MG63 (cell line): ENCODE measurements at regions not wholly inside any gene's neighbourhood (a gene's known extent, or its start where the extent isn't known, plus 50 kb on each side); places are given as distances from the start of the nearest gene placed in this dataset.

Experiments
- DNase-seq: peaks from one replicate; pipeline ENCODE4 v3.0.0-alpha.2; 2020
- H3K27me3 ChIP-seq: fragments of 250-450 bp; sonication (Bioruptor Pico); 2 replicates; pipeline ENCODE4 v1.5.1; 2020; ENCODE audit warnings: mild to moderate bottlenecking, moderate library complexity
- H3K36me3 ChIP-seq: fragments of 250-450 bp; sonication (Bioruptor Pico); 2 replicates; pipeline ENCODE4 v1.5.1; 2020; ENCODE audit warnings: mild to moderate bottlenecking, moderate library complexity
- H3K4me3 ChIP-seq: fragments of 250-450 bp; sonication (Bioruptor Pico); 2 replicates; pipeline ENCODE4 v1.5.1; 2020; ENCODE audit warnings: mild to moderate bottlenecking, moderate library complexity
- H3K9me3 ChIP-seq: fragments of 250-450 bp; sonication (Bioruptor Pico); 2 replicates; pipeline ENCODE4 v1.5.1; 2020; ENCODE audit warnings: mild to moderate bottlenecking, moderate library complexity

- no peak for DNase-seq
- Histone ChIP-seq H3K27me3 (no peaks in the 10 kb centered on the region), H3K9me3 (no peaks in the 10 kb centered on the region), H3K4me3 (no peak overlapping the region), H3K36me3 (no peaks in the 10 kb centered on the region)
These were observed 50.7 kb upstream of the APCDD1 start for GRCh38 chr18:10403708-10404107.

- DNase-seq = no peak
- Histone ChIP-seq H3K27me3 (no peaks in the 10 kb centered on the region), H3K4me3 (no peak overlapping the region), H3K36me3 (no peaks in the 10 kb centered on the region), H3K9me3 (no peaks in the 10 kb centered on the region)
These were observed 50.3 kb upstream of the APCDD1 start for GRCh38 chr18:10404168-10404567.
